Ovary (tissue), 3 donors: ENCODE measurements at regions not wholly inside any gene's neighbourhood (a gene's known extent, or its start where the extent isn't known, plus 50 kb on each side); places are given as distances from the start of the nearest gene placed in this dataset.
"Not testable (repeated sequence)": the region's sequence is repeated elsewhere in the genome, so short reads cannot be mapped to it uniquely, and the experiment has no call there.

Experiments used
- CTCF ChIP-seq, 3 donors: fragments of 450-650 bp in 2 of 3; fragments of 200-600 bp in 1 of 3; IDR thresholded peaks; one replicate each; pipeline versions ENCODE4 v1.5.1 to v1.8.0; 2016 to 2022; ENCODE audit warnings: antibody characterized with exemption in 3 of 3, mild to moderate bottlenecking in 1 of 3
- EP300 ChIP-seq: sonication (generic); formaldehyde crosslinking; IDR thresholded peaks from one replicate; pipeline ENCODE4 v1.6.1; 2017; ENCODE audit warnings: antibody characterized with exemption
- POLR2A ChIP-seq: fragments of 450-650 bp; IDR thresholded peaks from one replicate; pipeline ENCODE4 v1.6.1; 2017; ENCODE audit warnings: antibody characterized with exemption, mild to moderate bottlenecking, moderate library complexity
- donor health status: DM: no; HTN: no; CAD: no.

GRCh38 chr2:89048138-89049066 lies 356.9 kb downstream of the RPIA start:
- TF ChIP-seq CTCF (IDR thresholded peaks at IDR 0.05); POLR2A; EP300: not testable (repeated sequence)
